ENCODE measurements at regions not wholly inside any gene's neighbourhood (a gene's known extent, or its start where the extent isn't known, plus 50 kb on each side); places are given as distances from the start of the nearest gene placed in this dataset.

DNA sequence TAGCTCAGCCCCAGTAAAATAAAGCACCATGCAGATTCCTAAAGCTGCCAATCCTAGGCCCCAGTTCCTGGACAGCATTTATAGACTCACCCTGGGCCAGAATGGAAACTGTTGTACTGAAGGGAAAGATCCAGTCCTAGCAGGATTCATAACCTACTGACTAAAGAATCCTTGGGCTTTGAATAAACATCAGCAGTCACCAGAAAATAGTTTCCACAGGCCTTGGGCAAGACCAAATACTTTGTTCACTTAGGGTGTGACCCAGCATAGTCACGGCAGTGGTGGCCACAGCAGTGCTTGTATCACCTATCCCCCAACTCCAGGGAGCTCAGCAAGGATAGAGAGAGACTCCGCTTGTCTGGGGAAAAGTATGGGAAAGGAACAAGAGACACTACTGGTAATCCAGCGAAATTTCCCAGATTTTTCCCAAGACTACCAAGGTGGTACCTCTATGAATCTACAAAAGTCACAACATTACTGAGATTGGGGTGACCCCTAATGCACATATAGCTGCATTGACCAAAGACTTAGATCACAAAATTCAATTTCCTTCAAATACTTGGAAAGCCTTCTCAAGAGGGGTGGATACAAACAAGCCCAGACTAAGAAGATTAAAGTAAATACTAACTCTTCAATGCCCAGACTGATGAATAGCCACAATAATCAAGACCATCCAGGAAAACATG lies 748.1 kb upstream of the LRATD1 start:
- 85 to 92% methylated on average over 3 of the region's 3 CpGs for WGBS, 2 donors
- Histone ChIP-seq H3K4me3 (no peak overlapping the region), H3K9me3 (no peaks in the 10 kb centered on the region), H3K36me3 (no peaks in the 10 kb centered on the region), H3K4me1 (no peaks in the 10 kb centered on the region), H3K27me3 (no peaks in the 10 kb centered on the region), H3K27ac (no peak overlapping the region)
- no peak for DNase-seq
- intact Hi-C loops (cut with DNase I), result no loop called here
- no peak for FAIRE-seq
- no peak for ATAC-seq
- TF ChIP-seq, protein P1, sequence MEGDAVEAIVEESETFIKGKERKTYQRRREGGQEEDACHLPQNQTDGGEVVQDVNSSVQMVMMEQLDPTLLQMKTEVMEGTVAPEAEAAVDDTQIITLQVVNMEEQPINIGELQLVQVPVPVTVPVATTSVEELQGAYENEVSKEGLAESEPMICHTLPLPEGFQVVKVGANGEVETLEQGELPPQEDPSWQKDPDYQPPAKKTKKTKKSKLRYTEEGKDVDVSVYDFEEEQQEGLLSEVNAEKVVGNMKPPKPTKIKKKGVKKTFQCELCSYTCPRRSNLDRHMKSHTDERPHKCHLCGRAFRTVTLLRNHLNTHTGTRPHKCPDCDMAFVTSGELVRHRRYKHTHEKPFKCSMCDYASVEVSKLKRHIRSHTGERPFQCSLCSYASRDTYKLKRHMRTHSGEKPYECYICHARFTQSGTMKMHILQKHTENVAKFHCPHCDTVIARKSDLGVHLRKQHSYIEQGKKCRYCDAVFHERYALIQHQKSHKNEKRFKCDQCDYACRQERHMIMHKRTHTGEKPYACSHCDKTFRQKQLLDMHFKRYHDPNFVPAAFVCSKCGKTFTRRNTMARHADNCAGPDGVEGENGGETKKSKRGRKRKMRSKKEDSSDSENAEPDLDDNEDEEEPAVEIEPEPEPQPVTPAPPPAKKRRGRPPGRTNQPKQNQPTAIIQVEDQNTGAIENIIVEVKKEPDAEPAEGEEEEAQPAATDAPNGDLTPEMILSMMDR (IDR thresholded peaks at IDR 0.05), result no peak

DNA sequence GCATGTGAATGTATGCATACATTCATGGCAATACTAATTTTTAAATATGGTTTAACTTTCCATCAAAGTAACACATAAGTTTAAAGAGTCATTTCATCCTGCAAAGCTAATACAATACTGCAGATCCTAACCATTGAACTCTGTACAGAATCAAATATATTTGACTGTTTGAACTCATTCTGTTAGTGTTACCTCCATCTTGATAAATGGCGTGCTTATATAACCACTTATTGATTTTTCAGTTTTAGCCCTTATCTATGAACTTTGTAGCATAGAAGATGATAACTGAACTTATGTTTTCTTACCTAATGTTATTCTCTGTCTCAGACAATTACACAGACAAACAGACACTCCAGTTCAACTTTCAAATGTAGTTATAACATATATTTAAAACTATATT lies 731.0 kb upstream of the LRATD1 start:
- Histone ChIP-seq H3K9me3 (no peaks in the 10 kb centered on the region), H3K4me1 (peaks cover 0 to 4% (median 0%) of the 10 kb centered on the region in 3 donors), H3K4me3 (no peak overlapping the region), H3K27me3 (no peaks in the 10 kb centered on the region), H3K27ac (no peak overlapping the region), H3K36me3 (no peaks in the 10 kb centered on the region)
- ATAC-seq (no peak), DNase-seq (no peak), FAIRE-seq (no peak)
- intact Hi-C loops (cut with DNase I), result no loop called here
- TF ChIP-seq, protein P1 (IDR thresholded peaks at IDR 0.05), result no peak
- 18% methylated on average over 1 of the region's 1 CpG for WGBS, 2 donors

- WGBS, 2 donors, result 37 to 40% methylated on average over 2 of the region's 2 CpGs
Observed at GRCh38 chr2:13905831-13906230, 726.7 kb upstream of the LRATD1 start.

GRCh38 chr2:13916066-13916465 lies 716.5 kb upstream of the LRATD1 start:
- Histone ChIP-seq H3K27me3 (no peaks in the 10 kb centered on the region), H3K27ac (no peak overlapping the region), H3K4me1 (no peaks in the 10 kb centered on the region), H3K4me3 (no peak overlapping the region), H3K9me3 (no peaks in the 10 kb centered on the region), H3K36me3 (no peaks in the 10 kb centered on the region)
- 59 to 62% methylated on average over 2 of the region's 2 CpGs for WGBS, 2 donors
- TF ChIP-seq, protein P1 (IDR thresholded peaks at IDR 0.05), result no peak
- intact Hi-C loops (cut with DNase I), result no loop called here
- FAIRE-seq, result no peak
- no peak for DNase-seq
- no peak for ATAC-seq

More at GRCh38 chr2:13905831-13906230, 726.7 kb upstream of the LRATD1 start:
- FAIRE-seq (no peak), ATAC-seq (no peak), DNase-seq (no peak)
- TF ChIP-seq, protein P1 (IDR thresholded peaks at IDR 0.05), result no peak
- no peaks in the 10 kb centered on the region for H3K36me3 ChIP-seq
- H3K4me1 ChIP-seq, result peaks cover 0 to 4% (median 0%) of the 10 kb centered on the region in 3 donors
- no peak overlapping the region for H3K27ac ChIP-seq
- no peaks in the 10 kb centered on the region for H3K9me3 ChIP-seq
- H3K27me3 ChIP-seq, result no peaks in the 10 kb centered on the region
- intact Hi-C loops (cut with DNase I), result no loop called here
- H3K4me3 ChIP-seq, result no peak overlapping the region

DNA sequence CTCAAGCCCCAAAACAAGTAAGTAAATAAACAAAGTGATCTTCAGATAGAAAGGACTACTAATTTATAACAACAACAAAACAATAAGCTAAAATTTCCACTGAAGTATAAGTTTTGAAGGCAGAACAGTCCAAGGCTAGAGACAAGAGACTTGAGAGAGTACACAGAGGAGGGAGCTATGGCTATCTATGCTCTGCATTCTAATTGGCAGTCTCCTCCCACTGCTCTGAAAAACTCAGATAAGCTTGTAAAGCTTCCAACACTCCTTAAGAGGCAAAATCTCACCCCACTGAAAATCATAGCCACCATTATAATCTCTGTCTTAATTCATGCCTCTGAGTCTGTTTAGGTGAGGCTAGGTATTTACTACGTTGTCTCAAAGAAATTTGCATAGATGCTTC lies 714.6 kb upstream of the LRATD1 start:
- 76 to 85% methylated on average over 1 of the region's 1 CpG for WGBS, 2 donors
- DNase-seq (no peak), FAIRE-seq (no peak), ATAC-seq (no peak)
- H3K27me3 ChIP-seq, result no peaks in the 10 kb centered on the region
- TF ChIP-seq, protein P1 (IDR thresholded peaks at IDR 0.05), result no peak
- H3K36me3 ChIP-seq, result no peaks in the 10 kb centered on the region
- no peak overlapping the region for H3K4me3 ChIP-seq
- no peak overlapping the region for H3K27ac ChIP-seq
- H3K9me3 ChIP-seq, result no peaks in the 10 kb centered on the region
- no peaks in the 10 kb centered on the region for H3K4me1 ChIP-seq
- intact Hi-C loops (cut with DNase I), result no loop called here

Measured in pancreas (tissue), 10 donors.